Anterior cingulate cortex (tissue), 58 donors: ENCODE measurements at regions not wholly inside any gene's neighbourhood (a gene's known extent, or its start where the extent isn't known, plus 50 kb on each side); places are given as distances from the start of the nearest gene placed in this dataset.

Experiments
- DNase-seq, 58 donors: peaks; one replicate each; lab custom pipeline; 2025; lab: John Stamatoyannopoulos, UW

DNA sequence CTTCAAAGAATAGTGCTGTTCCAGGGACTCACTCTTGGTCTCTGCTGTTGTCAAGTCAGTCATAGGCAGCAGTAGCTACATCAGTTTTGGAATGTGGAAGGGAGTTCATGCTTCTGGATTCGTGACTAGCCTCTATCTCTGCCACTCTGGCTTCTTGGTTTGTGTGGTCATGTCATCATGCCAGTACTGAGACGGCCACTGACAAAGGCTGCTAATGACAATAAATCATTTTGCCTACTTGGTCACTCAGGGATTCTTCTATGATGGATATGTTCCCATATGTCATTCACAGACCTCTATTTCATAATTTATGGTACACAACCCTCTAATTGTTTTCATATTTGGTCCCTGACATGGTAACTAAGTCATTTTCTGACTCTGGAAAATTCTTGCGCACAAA, 450.8 kb upstream of the BOD1L1 start:
- DNase-seq = no peak

DNA sequence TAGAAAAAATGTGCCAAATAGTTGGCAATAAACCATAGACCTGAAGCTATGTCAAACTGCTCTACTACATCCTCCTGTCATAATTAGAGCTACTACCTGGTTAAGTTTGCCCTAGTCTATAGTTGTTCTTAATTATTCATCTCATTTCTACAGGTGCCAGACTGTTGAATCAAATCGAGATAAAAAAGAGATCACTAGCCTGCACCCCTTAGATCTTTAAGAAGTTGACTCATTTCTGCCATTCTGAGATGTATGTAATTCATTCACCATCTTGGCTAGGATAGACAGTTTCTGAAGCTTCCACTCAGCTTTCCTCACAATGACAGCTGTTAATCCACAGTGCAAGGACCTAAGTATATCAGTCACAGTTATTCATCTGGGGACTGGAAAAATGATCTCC, 452.1 kb upstream of the BOD1L1 start:
- DNase-seq = no peak

DNA sequence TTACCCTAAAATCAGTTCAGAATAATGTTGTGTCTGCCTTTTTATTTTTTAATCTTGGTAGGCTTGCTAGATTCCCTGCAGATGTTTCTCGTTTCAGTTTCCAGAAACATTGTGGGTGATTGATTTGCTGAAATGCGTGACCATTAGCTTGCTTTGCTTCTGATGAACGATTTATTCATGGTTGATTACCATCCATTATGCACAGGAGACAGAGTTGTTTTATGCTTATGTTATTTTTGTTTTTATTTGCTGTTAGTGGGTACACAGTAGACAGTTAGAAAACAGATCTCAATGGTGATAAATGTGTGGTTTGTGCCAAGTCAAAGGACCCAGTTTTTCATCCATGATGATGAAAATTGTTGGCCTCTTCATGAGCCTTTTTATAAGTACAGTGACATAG, 455.6 kb upstream of the BOD1L1 start:
- no peak for DNase-seq

DNA sequence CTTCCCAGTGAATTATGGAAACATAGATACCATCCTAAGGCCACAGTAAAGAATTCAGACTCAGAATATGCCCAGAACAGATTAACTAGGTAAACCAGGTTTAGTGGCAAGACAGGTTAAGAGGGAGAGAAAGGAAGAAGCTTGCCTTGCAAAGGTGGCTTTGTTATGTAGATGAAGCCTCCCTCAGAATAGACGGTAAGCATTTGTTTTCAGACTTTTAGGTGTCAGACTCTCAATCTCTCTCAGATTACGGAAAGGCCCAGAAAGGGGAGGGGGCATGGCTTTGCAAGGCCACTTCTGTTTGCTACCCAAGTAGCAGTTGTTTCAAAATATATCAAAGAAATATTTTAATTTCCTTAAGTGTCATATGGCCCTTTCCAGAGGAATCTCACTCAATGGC, 457.1 kb upstream of the BOD1L1 start:
- DNase-seq = no peak

DNA sequence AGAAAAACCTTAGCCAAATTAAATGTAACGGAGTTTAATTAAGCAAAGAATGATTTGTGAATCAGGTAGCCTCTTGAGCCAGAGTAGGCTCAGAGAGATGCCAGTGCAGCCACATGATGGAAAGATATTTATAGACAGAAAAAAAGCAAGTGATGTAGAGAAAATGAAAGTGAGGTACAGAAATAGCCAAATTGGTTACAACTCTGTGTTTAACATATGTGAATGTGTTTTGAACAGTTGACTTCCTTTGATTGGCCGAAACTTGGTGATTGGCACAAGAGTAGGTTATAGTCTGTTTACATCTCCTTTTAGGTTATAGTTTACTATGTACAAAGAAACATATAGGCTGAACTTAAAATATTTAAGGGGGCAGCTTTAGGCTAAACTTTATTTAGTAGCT, 459.9 kb upstream of the BOD1L1 start:
- no peak for DNase-seq

DNA sequence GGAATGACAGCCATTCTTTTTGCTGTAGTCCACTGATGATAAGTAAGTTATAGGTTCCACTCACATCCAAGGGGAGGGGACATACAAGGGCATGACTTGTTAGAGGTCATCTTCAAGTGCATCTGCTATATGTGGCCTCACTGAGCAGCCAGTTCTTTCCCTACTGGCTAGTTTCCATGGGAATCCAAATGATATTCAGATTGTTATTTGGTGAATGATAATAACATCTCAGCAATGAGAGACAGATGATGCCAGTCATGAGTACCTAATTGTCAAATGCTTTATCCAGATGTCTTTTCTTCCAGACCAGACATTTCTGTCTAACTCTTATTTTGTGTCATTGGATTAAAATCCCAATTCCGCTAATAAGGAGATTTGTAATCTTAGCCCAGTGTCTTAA, 460.4 kb upstream of the BOD1L1 start:
- DNase-seq = no peak

DNA sequence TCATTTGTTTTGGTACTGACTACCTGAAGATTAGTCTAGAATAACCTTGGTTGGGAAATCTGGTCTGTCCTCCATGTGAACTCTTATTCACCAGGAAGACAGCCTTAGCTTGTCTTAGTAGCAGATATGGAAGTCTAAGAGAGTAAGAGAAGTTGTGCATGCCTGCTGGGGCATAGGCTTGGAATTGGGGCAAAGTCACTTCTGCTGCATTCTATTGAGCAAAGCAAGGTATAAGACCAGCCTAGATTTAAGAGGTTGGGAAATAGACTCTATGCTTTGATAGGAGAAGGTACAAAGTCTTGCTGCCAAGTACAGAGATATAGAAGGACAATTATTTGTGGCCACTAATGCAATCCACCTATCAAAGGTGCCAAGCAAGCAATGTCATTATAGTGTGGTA, 464.0 kb upstream of the BOD1L1 start:
- no peak for DNase-seq

DNA sequence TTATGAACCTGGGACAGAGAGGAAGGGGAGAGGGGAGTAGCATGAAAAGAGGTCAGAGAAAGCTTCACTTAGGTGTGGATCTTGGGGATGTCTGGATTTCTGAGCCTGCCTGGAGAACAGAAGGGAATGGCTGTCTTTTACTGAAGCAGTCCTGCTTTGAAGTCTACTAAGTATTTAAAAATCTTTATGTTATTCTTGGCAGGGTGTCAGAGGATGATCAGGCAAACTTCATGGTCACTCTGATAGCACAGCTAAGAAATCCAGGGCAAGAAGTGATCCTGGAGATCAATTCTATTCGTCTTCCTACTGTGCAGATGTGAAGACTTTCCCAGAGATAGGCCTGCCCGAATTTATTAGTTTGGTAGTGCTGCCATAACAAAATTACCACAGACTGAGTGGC, 464.4 kb upstream of the BOD1L1 start:
- DNase-seq = no peak

DNA sequence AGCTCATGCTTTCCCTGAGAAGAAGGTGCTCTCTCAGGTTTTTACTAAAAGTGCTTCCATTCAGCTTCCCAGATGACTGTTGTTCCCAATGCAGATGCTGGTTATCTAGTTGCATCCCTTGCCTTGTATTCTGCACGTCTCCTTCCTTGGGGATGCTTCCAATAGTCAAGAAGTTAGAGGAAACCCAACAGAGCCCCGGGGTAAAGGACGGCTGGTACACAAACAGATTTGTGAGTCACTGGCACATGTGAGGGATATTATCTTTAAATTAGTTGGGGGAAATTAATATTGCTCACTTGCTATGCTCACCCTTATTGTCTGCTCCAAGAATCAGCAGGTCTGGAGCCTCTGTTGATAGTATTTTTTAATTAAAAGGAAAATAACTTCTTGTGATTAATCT, 465.2 kb upstream of the BOD1L1 start:
- no peak for DNase-seq

DNA sequence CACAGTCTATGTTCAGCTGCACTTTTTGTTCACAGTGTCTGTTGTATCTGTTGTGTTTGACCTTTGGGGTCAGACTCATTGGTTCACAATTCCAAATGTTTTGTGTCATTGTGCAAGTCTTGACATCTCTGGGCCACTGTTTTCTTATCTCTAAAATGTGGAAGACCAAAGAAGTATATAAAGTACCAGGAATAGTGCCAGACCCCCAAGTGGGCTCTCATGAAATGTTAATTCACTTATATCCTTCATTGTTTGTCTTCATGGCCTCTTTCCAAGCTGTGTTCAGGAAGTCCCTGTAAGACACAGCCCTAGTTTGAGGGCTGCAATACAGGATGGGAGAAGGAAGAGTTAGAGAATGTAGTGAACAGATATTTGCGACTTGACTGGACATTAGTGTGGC, 468.3 kb upstream of the BOD1L1 start:
- DNase-seq = no peak

DNA sequence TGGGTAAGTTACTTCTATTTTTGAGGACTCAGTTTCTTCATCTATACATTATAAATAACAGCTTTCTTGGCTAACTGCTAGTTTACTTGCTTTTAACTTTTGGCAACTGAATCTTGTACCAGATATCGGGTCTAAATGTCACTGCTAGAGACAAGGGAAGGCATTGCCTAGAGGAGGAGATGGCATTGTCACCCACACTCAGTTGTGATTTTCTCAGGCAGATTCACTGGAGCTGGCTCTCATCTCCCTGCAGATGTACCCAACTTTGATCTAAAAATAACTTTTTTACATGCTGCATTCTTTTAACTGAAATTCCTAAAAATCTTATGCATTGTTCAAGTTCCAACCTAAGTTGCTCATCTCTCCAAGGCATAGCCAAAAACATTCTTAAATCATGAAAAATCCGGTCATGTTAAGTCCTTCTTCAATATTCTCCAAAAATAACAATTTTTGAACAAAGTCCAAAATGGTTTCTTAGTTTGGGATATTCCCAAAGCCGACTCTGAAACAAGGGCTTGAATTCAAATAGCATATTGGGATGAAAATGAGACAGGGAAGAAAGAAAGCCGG, 469.0 kb upstream of the BOD1L1 start:
- DNase-seq = peak in 1 of 58 donors; percentile 1

DNA sequence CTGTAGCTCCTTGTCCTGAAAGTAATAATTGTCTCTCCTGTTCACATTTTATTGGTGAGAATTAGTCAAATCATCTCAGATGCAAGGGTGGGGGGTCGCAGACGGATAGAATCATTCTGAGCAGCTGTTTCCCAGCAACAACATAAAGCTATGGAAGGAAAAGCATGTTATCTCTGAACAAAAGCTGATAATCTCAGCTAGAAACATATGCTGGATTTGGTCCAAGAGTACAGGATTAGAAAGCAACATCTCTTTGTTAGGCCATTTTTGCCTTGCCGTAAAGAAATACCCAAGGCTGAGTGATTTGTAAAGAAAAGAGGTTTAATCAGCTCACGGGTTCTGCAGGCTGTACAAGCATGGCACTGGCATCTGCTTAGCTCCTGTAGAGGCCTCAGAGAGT, 472.8 kb upstream of the BOD1L1 start:
- no peak for DNase-seq

DNA sequence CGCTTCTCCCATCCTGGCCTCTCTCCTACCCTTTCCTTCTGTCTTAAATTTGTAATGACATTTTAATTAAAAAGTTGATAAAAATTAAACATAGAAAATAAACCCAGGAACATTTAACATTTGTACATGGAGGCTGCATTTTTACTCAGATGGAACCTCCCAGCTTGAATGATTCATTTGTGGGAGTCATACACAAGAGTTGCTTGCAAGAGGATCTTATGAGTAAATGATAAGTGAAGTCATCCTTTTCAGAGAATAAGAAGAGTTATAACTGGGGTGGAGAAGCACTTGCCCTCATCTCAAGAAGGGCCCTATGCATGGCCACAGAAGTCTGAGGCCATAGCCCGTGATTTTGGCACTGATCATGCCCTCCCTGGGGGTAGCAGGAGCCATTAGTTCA, 482.9 kb upstream of the BOD1L1 start:
- peak in 1 of 58 donors; percentile 2 for DNase-seq

DNA sequence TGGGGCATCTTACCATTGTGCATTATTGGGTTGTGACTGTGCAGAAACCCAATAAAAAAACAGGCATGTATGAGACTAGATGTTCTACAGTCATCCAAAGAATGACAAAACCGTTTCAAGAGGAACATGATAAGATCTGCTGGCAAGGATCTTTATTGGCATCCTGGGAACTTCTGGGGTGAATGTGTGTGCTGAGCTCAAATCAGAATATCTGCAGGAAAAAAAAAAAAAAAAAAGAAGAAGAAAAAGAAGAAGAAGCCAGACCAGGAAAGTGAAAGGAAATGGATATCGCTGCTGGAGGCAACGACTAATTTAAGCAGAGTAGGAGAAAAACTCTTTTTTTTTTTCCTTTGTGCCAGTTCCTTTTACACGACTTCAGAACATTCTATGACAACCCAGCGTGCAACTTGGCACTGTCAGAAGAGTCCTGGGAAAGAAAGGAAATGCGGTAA, 484.2 kb upstream of the BOD1L1 start:
- peak in 13 of 58 donors; percentile 0 to 54 (median 2) for DNase-seq

DNA sequence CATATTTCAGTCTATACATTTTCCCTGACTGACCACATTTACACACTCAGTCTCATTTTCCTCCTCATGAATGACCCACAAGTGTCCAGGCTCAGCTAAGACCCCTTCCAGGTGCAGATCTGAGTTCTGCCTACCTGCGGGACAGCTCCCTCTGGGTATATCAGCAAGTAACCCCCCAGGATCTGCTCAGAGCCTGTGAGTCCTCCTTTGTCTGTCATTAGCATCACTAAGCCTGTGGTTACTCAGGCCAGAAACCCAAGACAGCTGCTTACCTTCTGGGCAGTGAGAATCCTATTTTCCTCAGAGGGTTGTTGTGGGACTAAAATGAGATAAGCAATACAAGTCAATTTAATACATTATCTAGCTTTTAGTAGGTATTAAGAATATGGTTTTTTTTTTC, 487.6 kb upstream of the BOD1L1 start:
- no peak for DNase-seq

DNA sequence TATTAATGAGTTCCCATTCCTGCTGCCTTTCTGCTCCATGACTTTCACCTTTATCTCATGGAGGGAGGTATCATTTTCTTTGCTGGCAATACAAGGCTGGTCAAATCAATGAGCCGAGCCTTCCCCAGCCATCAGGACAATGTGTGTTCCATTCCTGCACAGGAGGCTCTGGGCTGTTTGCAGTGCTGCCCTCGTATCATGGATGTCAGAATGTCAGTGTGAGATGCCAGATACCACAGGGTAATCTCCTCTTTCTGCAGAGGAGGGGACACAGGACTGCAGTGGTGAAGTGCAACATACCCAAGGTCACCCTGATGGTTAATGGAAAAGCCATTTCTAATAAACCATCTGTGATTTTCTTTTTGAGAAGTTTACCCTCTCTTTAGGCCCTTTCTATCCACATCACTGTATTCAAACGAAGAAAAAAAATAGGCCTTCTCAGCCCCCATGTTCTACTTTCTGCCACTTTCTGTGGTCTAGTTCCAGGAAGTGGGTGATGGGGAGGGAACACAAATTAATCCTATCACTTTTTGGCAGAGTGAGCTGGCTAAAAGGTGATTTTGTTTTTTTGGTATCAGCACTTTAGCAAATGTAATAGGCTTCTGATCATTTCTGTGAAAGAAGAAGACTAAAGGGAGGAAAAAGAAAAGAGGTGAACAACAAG, 490.2 kb upstream of the BOD1L1 start:
- DNase-seq = no peak

DNA sequence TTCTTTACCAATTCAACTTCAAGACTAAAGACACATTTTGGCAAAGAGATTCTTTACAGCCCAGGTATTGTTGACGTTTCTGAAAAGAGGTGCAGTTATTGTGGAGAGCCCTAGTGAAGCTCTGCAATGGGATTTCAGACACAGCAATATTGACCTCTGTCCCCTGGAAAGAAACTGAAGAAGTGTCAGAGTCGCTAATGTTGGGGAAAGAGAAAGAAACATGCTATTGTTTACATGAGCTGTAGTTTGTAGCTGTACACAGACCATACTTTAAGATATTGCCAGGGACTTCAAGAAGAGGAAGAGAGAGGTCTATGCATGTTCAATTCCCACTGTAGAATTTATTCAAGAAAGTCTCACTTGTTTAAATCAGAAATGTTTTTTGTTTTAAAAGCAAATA, 497.3 kb upstream of the BOD1L1 start:
- DNase-seq = no peak

DNA sequence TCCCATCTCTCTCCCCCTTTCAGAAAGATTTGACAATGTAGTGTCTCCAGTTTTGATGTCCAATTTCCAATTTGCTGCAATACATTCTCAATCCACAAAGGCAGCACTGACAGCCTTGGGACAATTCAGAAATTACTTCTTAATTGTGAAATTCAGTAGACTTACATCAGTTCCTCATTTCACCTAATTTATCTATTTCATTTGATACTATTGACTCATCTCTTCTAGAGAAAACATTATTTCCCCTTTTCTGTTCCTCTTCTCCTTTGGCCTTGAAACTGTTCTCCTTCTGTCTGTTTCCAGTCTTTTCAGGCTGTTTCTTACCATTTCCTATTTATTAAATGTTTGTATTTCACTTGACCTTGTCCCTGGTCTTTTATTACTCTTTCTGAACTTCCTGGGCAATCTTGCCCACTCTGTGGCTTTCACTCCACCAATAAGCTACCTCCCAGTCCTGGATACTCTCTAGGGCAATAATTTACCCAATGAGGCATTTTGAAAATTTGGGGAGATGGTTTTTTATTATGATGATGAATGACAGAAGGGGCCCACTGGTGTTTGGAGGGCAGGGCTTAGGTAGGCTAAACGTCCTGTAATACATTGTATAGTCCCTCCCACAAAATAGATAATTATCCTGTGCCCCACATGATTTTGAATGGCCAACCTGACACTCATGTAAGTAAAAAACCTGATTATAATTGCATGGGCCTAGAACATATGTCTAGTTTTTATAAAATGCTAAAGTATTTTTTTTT, 498.0 kb upstream of the BOD1L1 start:
- DNase-seq = no peak

DNA sequence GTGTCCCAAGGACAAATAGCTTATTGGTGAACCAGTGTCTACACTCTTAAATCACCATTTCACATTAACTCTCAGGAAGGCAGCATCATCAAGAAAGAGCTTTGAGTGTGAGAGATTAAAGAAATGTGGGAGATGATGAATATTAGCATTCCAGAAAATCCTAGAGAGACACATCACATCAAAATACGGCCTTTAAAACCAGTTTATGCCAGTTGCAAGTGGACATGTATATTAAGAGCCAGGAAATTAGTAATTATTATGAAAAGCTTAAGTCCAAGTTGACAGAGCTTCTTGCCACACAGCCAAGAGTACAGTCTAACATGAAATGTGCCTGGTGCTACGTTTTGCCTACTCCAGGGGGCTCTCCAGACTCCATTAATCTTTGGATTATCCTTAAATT, 503.0 kb upstream of the BOD1L1 start:
- no peak for DNase-seq

DNA sequence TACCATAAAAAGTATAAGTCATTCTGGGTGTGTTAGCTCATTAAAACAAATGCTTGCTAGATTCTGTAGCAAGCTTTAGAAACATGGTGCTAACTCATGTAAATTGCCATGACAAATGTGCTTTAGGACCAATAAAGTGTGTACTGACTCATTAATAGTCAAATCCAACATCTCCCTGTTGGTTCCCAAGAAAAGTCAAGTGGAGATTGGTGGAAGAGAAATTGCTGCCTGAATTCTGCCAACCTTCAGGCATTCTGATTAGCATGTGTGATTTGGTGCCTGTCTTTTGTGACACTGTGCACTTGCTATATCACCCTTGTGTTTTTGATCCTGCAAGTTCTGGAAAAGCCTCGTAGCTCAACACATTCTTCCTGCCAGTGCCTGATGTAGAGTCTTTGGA, 503.8 kb upstream of the BOD1L1 start:
- DNase-seq = no peak

DNA sequence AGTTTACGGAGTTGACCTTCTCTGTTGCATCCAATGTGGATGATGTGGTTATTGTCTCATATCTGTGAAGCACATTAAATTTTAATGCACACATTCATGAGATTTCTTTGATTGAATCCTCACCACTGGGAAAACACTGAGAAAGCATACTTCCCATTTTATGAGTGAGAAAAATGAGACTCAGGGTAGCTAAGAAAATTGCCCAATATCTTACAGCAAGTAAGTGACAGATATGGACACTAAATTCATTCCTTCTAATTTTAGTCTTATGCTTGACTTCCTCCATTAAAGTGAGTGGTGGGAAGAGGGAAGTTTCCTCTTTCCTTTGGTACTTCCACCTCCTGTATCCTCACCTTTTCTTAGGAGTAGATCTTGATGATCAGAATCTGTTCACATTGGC, 504.8 kb upstream of the BOD1L1 start:
- no peak for DNase-seq

DNA sequence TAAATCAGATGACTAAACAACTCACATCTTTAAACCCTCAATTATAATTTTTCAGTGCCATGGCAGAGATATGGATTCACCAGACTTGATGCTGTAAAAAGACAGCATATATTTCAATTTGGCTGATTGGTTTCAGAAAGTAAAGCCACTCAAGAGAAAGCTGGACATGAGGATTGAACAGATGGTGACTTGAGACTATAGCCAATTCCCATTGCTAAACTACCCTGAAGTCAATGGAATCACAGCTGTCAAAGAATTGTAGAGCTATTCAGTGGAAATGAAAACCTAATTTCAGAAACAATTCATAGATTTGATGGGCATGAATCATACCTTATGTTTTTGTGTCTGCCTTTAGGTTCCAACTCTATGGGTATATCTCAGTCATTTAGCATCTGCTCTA, 510.6 kb upstream of the BOD1L1 start:
- DNase-seq = no peak
